HG03064 (cell line): ENCODE measurements at regions not wholly inside any gene's neighbourhood (a gene's known extent, or its start where the extent isn't known, plus 50 kb on each side); places are given as distances from the start of the nearest gene placed in this dataset.
"Not testable (repeated sequence)": the region's sequence is repeated elsewhere in the genome, so short reads cannot be mapped to it uniquely, and the experiment has no call there.

ENCODE experiments used
- ATAC-seq: cut with Tn5 transposase; IDR thresholded peaks from one replicate; pipeline ENCODE4 v1.9.1; 2021; ENCODE audit warnings: low read depth; ENCODE audit not compliant: unreplicated experiment

GRCh38 chr12:58408516-58408915, 467.1 kb downstream of the ATP23 start:
- ATAC-seq: no peak

- ATAC-seq: no peak
Measured at GRCh38 chr12:58412461-58413060, 471.2 kb downstream of the ATP23 start.

- ATAC-seq: no peak
Measured at GRCh38 chr12:58413794-58414193, 472.4 kb downstream of the ATP23 start.

GRCh38 chr12:58414398-58414871, 473.1 kb downstream of the ATP23 start:
- no peak for ATAC-seq

GRCh38 chr12:58415716-58416115, 474.3 kb downstream of the ATP23 start:
- ATAC-seq: no peak

GRCh38 chr12:58416236-58416635, 474.9 kb downstream of the ATP23 start:
- no peak for ATAC-seq

GRCh38 chr12:58419196-58419760, 477.9 kb downstream of the ATP23 start:
- no peak for ATAC-seq

- no peak for ATAC-seq
Measured at GRCh38 chr12:58419905-58420304, 478.5 kb downstream of the ATP23 start.

GRCh38 chr12:58420503-58420902, 479.1 kb downstream of the ATP23 start:
- ATAC-seq: no peak

- no peak for ATAC-seq
Measured at GRCh38 chr12:58421990-58422389, 480.6 kb downstream of the ATP23 start.

GRCh38 chr12:58424735-58425392, 483.5 kb downstream of the ATP23 start:
- peak; percentile 14 for ATAC-seq

- ATAC-seq: peak; percentile 94
Measured at GRCh38 chr12:58425481-58426392, 484.4 kb downstream of the ATP23 start.

- not testable (repeated sequence) for ATAC-seq
Measured at GRCh38 chr12:58426437-58426836, 485.1 kb downstream of the ATP23 start.

- no peak for ATAC-seq
Measured at GRCh38 chr12:58433959-58434358, 486.3 kb downstream of the LRIG3 start.

GRCh38 chr12:58434726-58435125, 485.6 kb downstream of the LRIG3 start:
- no peak for ATAC-seq

GRCh38 chr12:58435647-58436046, 484.7 kb downstream of the LRIG3 start:
- ATAC-seq: no peak

- ATAC-seq: no peak
Measured at GRCh38 chr12:58441483-58441882, 478.8 kb downstream of the LRIG3 start.

GRCh38 chr12:58443273-58443980, 476.9 kb downstream of the LRIG3 start:
- ATAC-seq: no peak

- no peak for ATAC-seq
Measured at GRCh38 chr12:58443981-58444371, 476.3 kb downstream of the LRIG3 start.

GRCh38 chr12:58450868-58451482, 469.3 kb downstream of the LRIG3 start:
- no peak for ATAC-seq
